NCI-H2029 (cell line): ENCODE measurements at regions not wholly inside any gene's neighbourhood (a gene's known extent, or its start where the extent isn't known, plus 50 kb on each side); places are given as distances from the start of the nearest gene placed in this dataset.
"Not testable (repeated sequence)": the region's sequence is repeated elsewhere in the genome, so short reads cannot be mapped to it uniquely, and the experiment has no call there.

ENCODE experiments used
- DNase-seq: peaks from one replicate; lab custom pipeline; 2025; lab: John Stamatoyannopoulos, UW

GRCh38 chr16:79937671-79938070 lies 337.1 kb upstream of the MAF start:
- DNase-seq: not testable (repeated sequence)

GRCh38 chr16:79933603-79934002 lies 333.1 kb upstream of the MAF start:
- DNase-seq: no peak

- no peak for DNase-seq
These were observed 332.0 kb upstream of the MAF start for GRCh38 chr16:79932572-79932971.

- no peak for DNase-seq
These were observed 331.2 kb upstream of the MAF start for GRCh38 chr16:79931721-79932120.

- no peak for DNase-seq
These were observed 328.9 kb upstream of the MAF start for GRCh38 chr16:79929260-79929965.

- DNase-seq: no peak
These were observed 327.8 kb upstream of the MAF start for GRCh38 chr16:79928142-79928873.

GRCh38 chr16:79926451-79927205 lies 326.1 kb upstream of the MAF start:
- no peak for DNase-seq

GRCh38 chr16:79923431-79923830 lies 322.9 kb upstream of the MAF start:
- no peak for DNase-seq

GRCh38 chr16:79920685-79921084 lies 320.1 kb upstream of the MAF start:
- no peak for DNase-seq

- no peak for DNase-seq
These were observed 318.4 kb upstream of the MAF start for GRCh38 chr16:79918916-79919315.

- no peak for DNase-seq
These were observed 315.2 kb upstream of the MAF start for GRCh38 chr16:79915761-79916160.

GRCh38 chr16:79914961-79915720 lies 314.6 kb upstream of the MAF start:
- DNase-seq: no peak

GRCh38 chr16:79912592-79913310 lies 312.2 kb upstream of the MAF start:
- no peak for DNase-seq

GRCh38 chr16:79911660-79912059 lies 311.1 kb upstream of the MAF start:
- DNase-seq: no peak

- DNase-seq: no peak
These were observed 309.0 kb upstream of the MAF start for GRCh38 chr16:79909571-79909970.

- DNase-seq: no peak
These were observed 302.9 kb upstream of the MAF start for GRCh38 chr16:79903471-79903870.

GRCh38 chr16:79902351-79902750 lies 301.8 kb upstream of the MAF start:
- DNase-seq: no peak

GRCh38 chr16:79901522-79901921 lies 301.0 kb upstream of the MAF start:
- no peak for DNase-seq

GRCh38 chr16:79899716-79900115 lies 299.2 kb upstream of the MAF start:
- DNase-seq: no peak

GRCh38 chr16:79899316-79899715 lies 298.8 kb upstream of the MAF start:
- DNase-seq: no peak

GRCh38 chr16:79898703-79899102 lies 298.2 kb upstream of the MAF start:
- no peak for DNase-seq
